GM23338 (cell line): ENCODE measurements at regions not wholly inside any gene's neighbourhood (a gene's known extent, or its start where the extent isn't known, plus 50 kb on each side); places are given as distances from the start of the nearest gene placed in this dataset.

ENCODE experiments used
- ATAC-seq: fragments of 200-7000 bp; cut with Tn5 transposase; 3 replicates; pipeline ENCODE4 v1.9.1; 2020
- DNase-seq: peaks from one replicate; pipeline ENCODE4 v3.0.0-alpha.2; 2015; ENCODE audit warnings: low spot score
- H2AFZ ChIP-seq: fragments of 200-600 bp; sonication (generic); 2 replicates; pipeline ENCODE4 v1.8.0; 2016; ENCODE audit warnings: antibody characterized with exemption, mild to moderate bottlenecking, moderate library complexity
- H3F3A ChIP-seq: fragments of 200-600 bp; sonication (generic); replicated peaks from 2 replicates; pipeline ENCODE4 v1.8.0; 2017; ENCODE audit warnings: antibody characterized with exemption, mixed run types, low read depth
- H3K27ac ChIP-seq: fragments of 200-600 bp; sonication (generic); 2 replicates; pipeline ENCODE4 v1.6.1; 2016; ENCODE audit warnings: low read depth
- H3K27me3 ChIP-seq: fragments of 200-600 bp; sonication (generic); 2 replicates; pipeline ENCODE4 v1.8.0; 2016; ENCODE audit warnings: mild to moderate bottlenecking, mixed run types, moderate library complexity; ENCODE audit not compliant: insufficient read depth
- H3K36me3 ChIP-seq: fragments of 200-600 bp; sonication (generic); 2 replicates; pipeline ENCODE4 v1.8.0; 2016; ENCODE audit warnings: mild to moderate bottlenecking; ENCODE audit not compliant: insufficient read depth
- H3K4me1 ChIP-seq: fragments of 200-600 bp; sonication (generic); 2 replicates; pipeline ENCODE4 v1.8.0; 2016; ENCODE audit warnings: mild to moderate bottlenecking, moderate library complexity; ENCODE audit not compliant: insufficient read depth
- H3K4me2 ChIP-seq: fragments of 200-600 bp; sonication (generic); 2 replicates; pipeline ENCODE4 v1.7.1; 2017; ENCODE audit warnings: mixed run types
- H3K4me3 ChIP-seq: fragments of 200-600 bp; sonication (generic); 2 replicates; pipeline ENCODE4 v1.6.1; 2016; ENCODE audit warnings: mixed run types
- H3K79me2 ChIP-seq: fragments of 200-600 bp; sonication (generic); replicated peaks from 2 replicates; pipeline ENCODE4 v1.8.0; 2017; ENCODE audit warnings: mild to moderate bottlenecking; ENCODE audit not compliant: insufficient read depth
- H3K9me2 ChIP-seq: fragments of 200-600 bp; sonication (generic); 2 replicates; pipeline ENCODE4 v1.8.0; 2017; ENCODE audit not compliant: insufficient read depth
- H4K20me1 ChIP-seq: fragments of 200-600 bp; sonication (generic); replicated peaks from 2 replicates; pipeline ENCODE4 v1.8.0; 2017; ENCODE audit warnings: mild to moderate bottlenecking; ENCODE audit not compliant: insufficient read depth
- H3K27ac Mint-ChIP-seq: 2 replicates; pipeline ENCODE4 v1.8.0; 2020; ENCODE audit warnings: inconsistent platforms, mild to moderate bottlenecking, moderate library complexity, mixed read lengths
- H3K27me3 Mint-ChIP-seq: 3 replicates; pipeline ENCODE4 v1.8.0; 2022; ENCODE audit warnings: low read depth, mild to moderate bottlenecking, moderate library complexity, mixed read lengths, inconsistent platforms; ENCODE audit not compliant: insufficient read depth, poor library complexity
- H3K36me3 Mint-ChIP-seq: 3 replicates; pipeline ENCODE4 v1.8.0; 2021; ENCODE audit warnings: low read depth, mild to moderate bottlenecking, inconsistent platforms, moderate library complexity, mixed read lengths
- H3K4me1 Mint-ChIP-seq: 3 replicates; pipeline ENCODE4 v1.8.0; 2020; ENCODE audit warnings: mild to moderate bottlenecking, inconsistent platforms, mixed read lengths
- H3K4me3 Mint-ChIP-seq: 3 replicates; pipeline ENCODE4 v1.8.0; 2021; ENCODE audit warnings: moderate library complexity, mild to moderate bottlenecking, inconsistent platforms, mixed read lengths
- H3K9me3 Mint-ChIP-seq: 3 replicates; pipeline ENCODE4 v1.8.0; 2020; ENCODE audit warnings: moderate library complexity, mild to moderate bottlenecking, inconsistent platforms, mixed read lengths
- CREB1 ChIP-seq: fragments of 250-450 bp; sonication (Bioruptor Pico); IDR thresholded peaks from 2 replicates; pipeline ENCODE4 v1.5.0; 2020; ENCODE audit warnings: low read depth, mild to moderate bottlenecking, moderate library complexity
- CTCF ChIP-seq, 2 experiments: fragments of 200-600 bp in 1 of 2; sonication (generic) in 1 of 2; conservative IDR thresholded peaks; 2 replicates each; pipeline versions ENCODE4 v1.5.1 to v1.6.1; 2016 to 2017; ENCODE audit warnings: antibody characterized with exemption in 2 of 2, low read depth in 2 of 2, mild to moderate bottlenecking in 2 of 2, moderate library complexity in 1 of 2
- EZH2 ChIP-seq: fragments of 200-600 bp; sonication (generic); IDR thresholded peaks from one replicate; pipeline ENCODE4 v1.8.0; 2017; ENCODE audit warnings: antibody characterized with exemption, mild to moderate bottlenecking, low read depth; ENCODE audit not compliant: unreplicated experiment
- EZH2phosphoT487 ChIP-seq: fragments of 200-600 bp; sonication (generic); IDR thresholded peaks from one replicate; pipeline ENCODE4 v1.8.1; 2018; ENCODE audit warnings: antibody characterized with exemption; ENCODE audit not compliant: unreplicated experiment
- JUNB ChIP-seq: IDR thresholded peaks from one replicate; pipeline ENCODE4 v1.6.1; 2016; ENCODE audit warnings: antibody characterized with exemption; ENCODE audit not compliant: unreplicated experiment
- NANOG ChIP-seq: IDR thresholded peaks from 2 replicates; pipeline ENCODE4 v1.6.1; 2016; ENCODE audit warnings: antibody characterized with exemption, borderline replicate concordance
- POLR2AphosphoS5 ChIP-seq: IDR thresholded peaks from 2 replicates; pipeline ENCODE4 v1.6.1; 2016; ENCODE audit warnings: antibody characterized with exemption, low read depth
- STAT1 ChIP-seq: IDR thresholded peaks from one replicate; pipeline ENCODE4 v1.6.1; 2016; ENCODE audit warnings: antibody characterized with exemption; ENCODE audit not compliant: unreplicated experiment
- ZNF114 ChIP-seq: fragments of 250-450 bp; sonication (Bioruptor Pico); IDR thresholded peaks from 2 replicates; pipeline ENCODE4 v1.5.0; 2020; ENCODE audit warnings: mild to moderate bottlenecking, moderate library complexity
- ZNF331 ChIP-seq: fragments of 250-450 bp; sonication (Bioruptor Pico); IDR thresholded peaks from 2 replicates; pipeline ENCODE4 v1.5.0; 2020; ENCODE audit warnings: low read depth, mild to moderate bottlenecking, moderate library complexity
- TF ChIP-seq, protein P1 (sequence below): IDR thresholded peaks from 2 replicates; pipeline ENCODE4 v1.6.1; 2016; ENCODE audit warnings: antibody characterized with exemption
- TF ChIP-seq, protein P2 (sequence below): IDR thresholded peaks from one replicate; pipeline ENCODE4 v1.6.1; 2018; ENCODE audit warnings: antibody characterized with exemption; ENCODE audit not compliant: unreplicated experiment
- TF ChIP-seq, protein P3 (sequence below): fragments of 250-450 bp; sonication (Bioruptor Pico); IDR thresholded peaks from 2 replicates; pipeline ENCODE4 v1.5.0; 2020; ENCODE audit warnings: mild to moderate bottlenecking, moderate library complexity

GRCh38 chr16:85311741-85312140 lies 199.5 kb upstream of the CIBAR2 start:
- H3F3A ChIP-seq: no peaks in the 10 kb centered on the region; the same call in none of the 2 replicates
- H3K9me2 ChIP-seq: no peaks in the 10 kb centered on the region
- H3K27ac ChIP-seq: no peak overlapping the region
- H3K27me3 ChIP-seq: no peaks in the 10 kb centered on the region
- Mint-ChIP-seq H3K27ac (no peak overlapping the region), H3K4me3 (peak overlapping the region; percentile 53; the same call in 2 of the 3 replicates), H3K9me3 (no peaks in the 10 kb centered on the region; the same call in 2 of the 3 replicates), H3K36me3 (peaks cover 5% of the 10 kb centered on the region; the same call in 1 of the 3 replicates), H3K27me3 (peaks cover 20% of the 10 kb centered on the region), H3K4me1 (peaks cover 70% of the 10 kb centered on the region)
- H4K20me1 ChIP-seq: peaks cover 3% of the 10 kb centered on the region; the same call in 1 of the 2 replicates
- no peak overlapping the region for H3K4me3 ChIP-seq
- peaks cover 37% of the 10 kb centered on the region for H3K4me1 ChIP-seq
- no peak overlapping the region for H2AFZ ChIP-seq
- H3K4me2 ChIP-seq: 0 out of 2 replicates have a peak overlapping the region, but pooled peaks have one; percentile 69
- DNase-seq (no peak), ATAC-seq (no peak)
- TF ChIP-seq, protein P1, sequence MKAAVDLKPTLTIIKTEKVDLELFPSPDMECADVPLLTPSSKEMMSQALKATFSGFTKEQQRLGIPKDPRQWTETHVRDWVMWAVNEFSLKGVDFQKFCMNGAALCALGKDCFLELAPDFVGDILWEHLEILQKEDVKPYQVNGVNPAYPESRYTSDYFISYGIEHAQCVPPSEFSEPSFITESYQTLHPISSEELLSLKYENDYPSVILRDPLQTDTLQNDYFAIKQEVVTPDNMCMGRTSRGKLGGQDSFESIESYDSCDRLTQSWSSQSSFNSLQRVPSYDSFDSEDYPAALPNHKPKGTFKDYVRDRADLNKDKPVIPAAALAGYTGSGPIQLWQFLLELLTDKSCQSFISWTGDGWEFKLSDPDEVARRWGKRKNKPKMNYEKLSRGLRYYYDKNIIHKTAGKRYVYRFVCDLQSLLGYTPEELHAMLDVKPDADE: no peak
- no peak for TF ChIP-seq CTCF (conservative IDR thresholded peaks at IDR 0.05; ENCODE audit: low read depth in 2 of 2)
- no peak for TF ChIP-seq JUNB
- TF ChIP-seq ZNF331 (CRISPR knock-in tag): no peak
- TF ChIP-seq STAT1: no peak
- TF ChIP-seq, protein P2, sequence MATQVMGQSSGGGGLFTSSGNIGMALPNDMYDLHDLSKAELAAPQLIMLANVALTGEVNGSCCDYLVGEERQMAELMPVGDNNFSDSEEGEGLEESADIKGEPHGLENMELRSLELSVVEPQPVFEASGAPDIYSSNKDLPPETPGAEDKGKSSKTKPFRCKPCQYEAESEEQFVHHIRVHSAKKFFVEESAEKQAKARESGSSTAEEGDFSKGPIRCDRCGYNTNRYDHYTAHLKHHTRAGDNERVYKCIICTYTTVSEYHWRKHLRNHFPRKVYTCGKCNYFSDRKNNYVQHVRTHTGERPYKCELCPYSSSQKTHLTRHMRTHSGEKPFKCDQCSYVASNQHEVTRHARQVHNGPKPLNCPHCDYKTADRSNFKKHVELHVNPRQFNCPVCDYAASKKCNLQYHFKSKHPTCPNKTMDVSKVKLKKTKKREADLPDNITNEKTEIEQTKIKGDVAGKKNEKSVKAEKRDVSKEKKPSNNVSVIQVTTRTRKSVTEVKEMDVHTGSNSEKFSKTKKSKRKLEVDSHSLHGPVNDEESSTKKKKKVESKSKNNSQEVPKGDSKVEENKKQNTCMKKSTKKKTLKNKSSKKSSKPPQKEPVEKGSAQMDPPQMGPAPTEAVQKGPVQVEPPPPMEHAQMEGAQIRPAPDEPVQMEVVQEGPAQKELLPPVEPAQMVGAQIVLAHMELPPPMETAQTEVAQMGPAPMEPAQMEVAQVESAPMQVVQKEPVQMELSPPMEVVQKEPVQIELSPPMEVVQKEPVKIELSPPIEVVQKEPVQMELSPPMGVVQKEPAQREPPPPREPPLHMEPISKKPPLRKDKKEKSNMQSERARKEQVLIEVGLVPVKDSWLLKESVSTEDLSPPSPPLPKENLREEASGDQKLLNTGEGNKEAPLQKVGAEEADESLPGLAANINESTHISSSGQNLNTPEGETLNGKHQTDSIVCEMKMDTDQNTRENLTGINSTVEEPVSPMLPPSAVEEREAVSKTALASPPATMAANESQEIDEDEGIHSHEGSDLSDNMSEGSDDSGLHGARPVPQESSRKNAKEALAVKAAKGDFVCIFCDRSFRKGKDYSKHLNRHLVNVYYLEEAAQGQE: no peak
- no peak for TF ChIP-seq POLR2AphosphoS5
- TF ChIP-seq CREB1 (CRISPR knock-in tag): no peak
- no peak for TF ChIP-seq EZH2phosphoT487
- TF ChIP-seq NANOG: no peak
- TF ChIP-seq, protein P3, sequence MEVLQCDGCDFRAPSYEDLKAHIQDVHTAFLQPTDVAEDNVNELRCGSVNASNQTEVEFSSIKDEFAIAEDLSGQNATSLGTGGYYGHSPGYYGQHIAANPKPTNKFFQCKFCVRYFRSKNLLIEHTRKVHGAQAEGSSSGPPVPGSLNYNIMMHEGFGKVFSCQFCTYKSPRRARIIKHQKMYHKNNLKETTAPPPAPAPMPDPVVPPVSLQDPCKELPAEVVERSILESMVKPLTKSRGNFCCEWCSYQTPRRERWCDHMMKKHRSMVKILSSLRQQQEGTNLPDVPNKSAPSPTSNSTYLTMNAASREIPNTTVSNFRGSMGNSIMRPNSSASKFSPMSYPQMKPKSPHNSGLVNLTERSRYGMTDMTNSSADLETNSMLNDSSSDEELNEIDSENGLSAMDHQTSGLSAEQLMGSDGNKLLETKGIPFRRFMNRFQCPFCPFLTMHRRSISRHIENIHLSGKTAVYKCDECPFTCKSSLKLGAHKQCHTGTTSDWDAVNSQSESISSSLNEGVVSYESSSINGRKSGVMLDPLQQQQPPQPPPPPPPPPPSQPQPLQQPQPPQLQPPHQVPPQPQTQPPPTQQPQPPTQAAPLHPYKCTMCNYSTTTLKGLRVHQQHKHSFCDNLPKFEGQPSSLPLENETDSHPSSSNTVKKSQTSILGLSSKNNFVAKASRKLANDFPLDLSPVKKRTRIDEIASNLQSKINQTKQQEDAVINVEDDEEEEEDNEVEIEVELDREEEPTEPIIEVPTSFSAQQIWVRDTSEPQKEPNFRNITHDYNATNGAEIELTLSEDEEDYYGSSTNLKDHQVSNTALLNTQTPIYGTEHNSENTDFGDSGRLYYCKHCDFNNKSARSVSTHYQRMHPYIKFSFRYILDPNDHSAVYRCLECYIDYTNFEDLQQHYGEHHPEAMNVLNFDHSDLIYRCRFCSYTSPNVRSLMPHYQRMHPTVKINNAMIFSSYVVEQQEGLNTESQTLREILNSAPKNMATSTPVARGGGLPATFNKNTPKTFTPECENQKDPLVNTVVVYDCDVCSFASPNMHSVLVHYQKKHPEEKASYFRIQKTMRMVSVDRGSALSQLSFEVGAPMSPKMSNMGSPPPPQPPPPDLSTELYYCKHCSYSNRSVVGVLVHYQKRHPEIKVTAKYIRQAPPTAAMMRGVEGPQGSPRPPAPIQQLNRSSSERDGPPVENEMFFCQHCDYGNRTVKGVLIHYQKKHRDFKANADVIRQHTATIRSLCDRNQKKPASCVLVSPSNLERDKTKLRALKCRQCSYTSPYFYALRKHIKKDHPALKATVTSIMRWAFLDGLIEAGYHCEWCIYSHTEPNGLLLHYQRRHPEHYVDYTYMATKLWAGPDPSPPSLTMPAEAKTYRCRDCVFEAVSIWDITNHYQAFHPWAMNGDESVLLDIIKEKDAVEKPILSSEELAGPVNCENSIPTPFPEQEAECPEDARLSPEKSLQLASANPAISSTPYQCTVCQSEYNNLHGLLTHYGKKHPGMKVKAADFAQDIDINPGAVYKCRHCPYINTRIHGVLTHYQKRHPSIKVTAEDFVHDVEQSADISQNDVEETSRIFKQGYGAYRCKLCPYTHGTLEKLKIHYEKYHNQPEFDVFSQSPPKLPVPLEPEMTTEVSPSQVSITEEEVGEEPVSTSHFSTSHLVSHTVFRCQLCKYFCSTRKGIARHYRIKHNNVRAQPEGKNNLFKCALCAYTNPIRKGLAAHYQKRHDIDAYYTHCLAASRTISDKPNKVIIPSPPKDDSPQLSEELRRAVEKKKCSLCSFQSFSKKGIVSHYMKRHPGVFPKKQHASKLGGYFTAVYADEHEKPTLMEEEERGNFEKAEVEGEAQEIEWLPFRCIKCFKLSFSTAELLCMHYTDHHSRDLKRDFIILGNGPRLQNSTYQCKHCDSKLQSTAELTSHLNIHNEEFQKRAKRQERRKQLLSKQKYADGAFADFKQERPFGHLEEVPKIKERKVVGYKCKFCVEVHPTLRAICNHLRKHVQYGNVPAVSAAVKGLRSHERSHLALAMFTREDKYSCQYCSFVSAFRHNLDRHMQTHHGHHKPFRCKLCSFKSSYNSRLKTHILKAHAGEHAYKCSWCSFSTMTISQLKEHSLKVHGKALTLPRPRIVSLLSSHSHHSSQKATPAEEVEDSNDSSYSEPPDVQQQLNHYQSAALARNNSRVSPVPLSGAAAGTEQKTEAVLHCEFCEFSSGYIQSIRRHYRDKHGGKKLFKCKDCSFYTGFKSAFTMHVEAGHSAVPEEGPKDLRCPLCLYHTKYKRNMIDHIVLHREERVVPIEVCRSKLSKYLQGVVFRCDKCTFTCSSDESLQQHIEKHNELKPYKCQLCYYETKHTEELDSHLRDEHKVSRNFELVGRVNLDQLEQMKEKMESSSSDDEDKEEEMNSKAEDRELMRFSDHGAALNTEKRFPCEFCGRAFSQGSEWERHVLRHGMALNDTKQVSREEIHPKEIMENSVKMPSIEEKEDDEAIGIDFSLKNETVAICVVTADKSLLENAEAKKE (CRISPR knock-in tag): no peak
- no peak for TF ChIP-seq EZH2
- TF ChIP-seq ZNF114 (CRISPR knock-in tag): no peak
- H3K36me3 ChIP-seq: no peaks in the 10 kb centered on the region
- 0 out of 2 replicates have a peak, but pooled peaks cover 5% of the 10 kb centered on the region for H3K79me2 ChIP-seq
